Osteoblast (primary cell): ENCODE measurements at regions not wholly inside any gene's neighbourhood (a gene's known extent, or its start where the extent isn't known, plus 50 kb on each side); places are given as distances from the start of the nearest gene placed in this dataset.

Experiments
- DNase-seq: peaks from one replicate; pipeline ENCODE4 v3.0.0; 2011; ENCODE audit warnings: low spot score, mixed read lengths; ENCODE audit not compliant: insufficient read length; ENCODE audit errors: missing footprints
- H2AFZ ChIP-seq: 2 replicates; pipeline ENCODE4 v1.6.0; 2011; ENCODE audit warnings: mild to moderate bottlenecking, low read length
- H3K27ac ChIP-seq: 2 replicates; pipeline ENCODE4 v1.5.1; 2011; ENCODE audit warnings: mild to moderate bottlenecking, low read depth, low read length, moderate library complexity
- H3K27me3 ChIP-seq: 2 replicates; pipeline ENCODE4 v1.6.0; 2012; ENCODE audit warnings: mild to moderate bottlenecking, control low read depth, inconsistent platforms, low read length, moderate library complexity; ENCODE audit not compliant: insufficient read depth
- H3K36me3 ChIP-seq: 2 replicates; pipeline ENCODE4 v1.5.1; 2011; ENCODE audit warnings: mild to moderate bottlenecking, low read length, control low read depth, moderate library complexity; ENCODE audit not compliant: insufficient read depth
- H3K4me1 ChIP-seq: 2 replicates; pipeline ENCODE4 v1.5.1; 2011; ENCODE audit warnings: mild to moderate bottlenecking, low read length, control low read depth, moderate library complexity; ENCODE audit not compliant: insufficient read depth
- H3K4me2 ChIP-seq: 2 replicates; pipeline ENCODE4 v1.6.0; 2011; ENCODE audit warnings: mild to moderate bottlenecking, low read length; ENCODE audit not compliant: insufficient read depth
- H3K4me3 ChIP-seq: fragments of 200-600 bp; sonication (generic); 3 replicates; pipeline ENCODE4 v1.5.1; 2012; ENCODE audit warnings: mild to moderate bottlenecking, low read length, inconsistent platforms; ENCODE audit not compliant: insufficient read depth
- H3K79me2 ChIP-seq: 2 replicates; pipeline ENCODE4 v1.6.0; 2012; ENCODE audit warnings: mild to moderate bottlenecking, low read length, control low read depth, inconsistent platforms; ENCODE audit not compliant: insufficient read depth
- H3K9me3 ChIP-seq: 2 replicates; pipeline ENCODE4 v1.5.1; 2011; ENCODE audit warnings: low read depth, low read length, control low read depth
- H4K20me1 ChIP-seq: 2 replicates; pipeline ENCODE4 v1.6.0; 2012; ENCODE audit warnings: mild to moderate bottlenecking, low read length, control low read depth; ENCODE audit not compliant: insufficient read depth
- TF ChIP-seq, protein P1 (sequence below): IDR thresholded peaks from 2 replicates; pipeline ENCODE4 v1.5.1; 2011; ENCODE audit warnings: mild to moderate bottlenecking, low read depth, low read length, moderate library complexity; ENCODE audit errors: extremely low read depth

- Histone ChIP-seq H3K4me1 (no peaks in the 10 kb centered on the region), H3K36me3 (no peaks in the 10 kb centered on the region), H3K27ac (no peak overlapping the region), H3K79me2 (no peaks in the 10 kb centered on the region), H3K9me3 (no peaks in the 10 kb centered on the region), H2AFZ (no peak overlapping the region), H3K4me2 (no peak overlapping the region), H4K20me1 (no peaks in the 10 kb centered on the region), H3K4me3 (no peak overlapping the region), H3K27me3 (no peaks in the 10 kb centered on the region)
- TF ChIP-seq, protein P1, sequence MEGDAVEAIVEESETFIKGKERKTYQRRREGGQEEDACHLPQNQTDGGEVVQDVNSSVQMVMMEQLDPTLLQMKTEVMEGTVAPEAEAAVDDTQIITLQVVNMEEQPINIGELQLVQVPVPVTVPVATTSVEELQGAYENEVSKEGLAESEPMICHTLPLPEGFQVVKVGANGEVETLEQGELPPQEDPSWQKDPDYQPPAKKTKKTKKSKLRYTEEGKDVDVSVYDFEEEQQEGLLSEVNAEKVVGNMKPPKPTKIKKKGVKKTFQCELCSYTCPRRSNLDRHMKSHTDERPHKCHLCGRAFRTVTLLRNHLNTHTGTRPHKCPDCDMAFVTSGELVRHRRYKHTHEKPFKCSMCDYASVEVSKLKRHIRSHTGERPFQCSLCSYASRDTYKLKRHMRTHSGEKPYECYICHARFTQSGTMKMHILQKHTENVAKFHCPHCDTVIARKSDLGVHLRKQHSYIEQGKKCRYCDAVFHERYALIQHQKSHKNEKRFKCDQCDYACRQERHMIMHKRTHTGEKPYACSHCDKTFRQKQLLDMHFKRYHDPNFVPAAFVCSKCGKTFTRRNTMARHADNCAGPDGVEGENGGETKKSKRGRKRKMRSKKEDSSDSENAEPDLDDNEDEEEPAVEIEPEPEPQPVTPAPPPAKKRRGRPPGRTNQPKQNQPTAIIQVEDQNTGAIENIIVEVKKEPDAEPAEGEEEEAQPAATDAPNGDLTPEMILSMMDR = no peak
- no peak for DNase-seq
Observed at GRCh38 chrX:150185766-150186165, 177.4 kb upstream of the MAMLD1 start.

GRCh38 chrX:150192816-150193215 is 170.3 kb upstream of the MAMLD1 start:
- no peaks in the 10 kb centered on the region for H3K79me2 ChIP-seq
- no peak for DNase-seq
- H2AFZ ChIP-seq = no peak overlapping the region
- H3K27me3 ChIP-seq = no peaks in the 10 kb centered on the region
- no peak overlapping the region for H3K4me2 ChIP-seq
- H3K4me3 ChIP-seq = no peak overlapping the region
- no peaks in the 10 kb centered on the region for H3K4me1 ChIP-seq
- H4K20me1 ChIP-seq = no peaks in the 10 kb centered on the region
- no peak overlapping the region for H3K27ac ChIP-seq
- TF ChIP-seq, protein P1 = no peak
- H3K9me3 ChIP-seq = no peaks in the 10 kb centered on the region
- H3K36me3 ChIP-seq = no peaks in the 10 kb centered on the region

DNA sequence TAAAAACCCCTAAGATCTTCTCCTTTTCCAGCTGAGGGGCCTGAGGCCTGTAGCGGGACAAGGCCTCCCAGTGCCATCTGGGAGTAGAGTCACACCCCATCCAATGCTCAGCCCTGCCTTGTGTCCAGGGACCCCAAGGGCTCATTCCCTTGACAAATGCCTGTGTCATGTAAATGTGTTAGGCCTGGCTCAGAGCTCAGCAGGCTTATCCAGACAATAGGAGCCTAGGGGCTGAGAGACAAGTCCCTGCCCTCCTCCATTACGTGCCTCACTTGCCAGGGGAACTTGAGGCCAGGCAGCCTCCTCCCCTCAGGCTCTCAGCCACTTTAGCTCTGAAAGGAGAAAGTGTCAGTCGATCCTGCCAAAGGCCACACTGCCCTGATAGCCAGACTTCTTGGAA is 166.8 kb upstream of the MAMLD1 start:
- no peaks in the 10 kb centered on the region for H3K9me3 ChIP-seq
- H2AFZ ChIP-seq = no peak overlapping the region
- TF ChIP-seq, protein P1 = no peak
- no peak overlapping the region for H3K4me2 ChIP-seq
- H4K20me1 ChIP-seq = no peaks in the 10 kb centered on the region
- H3K79me2 ChIP-seq = no peaks in the 10 kb centered on the region
- no peak overlapping the region for H3K4me3 ChIP-seq
- no peaks in the 10 kb centered on the region for H3K36me3 ChIP-seq
- H3K27me3 ChIP-seq = no peaks in the 10 kb centered on the region
- peaks cover 21% of the 10 kb centered on the region for H3K4me1 ChIP-seq
- DNase-seq = no peak
- no peak overlapping the region for H3K27ac ChIP-seq

GRCh38 chrX:150197388-150197787 is 165.7 kb upstream of the MAMLD1 start:
- DNase-seq = no peak
- Histone ChIP-seq H3K27me3 (no peaks in the 10 kb centered on the region), H3K36me3 (no peaks in the 10 kb centered on the region), H3K4me1 (peaks cover 25% of the 10 kb centered on the region), H3K4me2 (no peak overlapping the region), H3K79me2 (no peaks in the 10 kb centered on the region), H4K20me1 (no peaks in the 10 kb centered on the region), H3K27ac (no peak overlapping the region), H3K4me3 (no peak overlapping the region), H2AFZ (no peak overlapping the region), H3K9me3 (no peaks in the 10 kb centered on the region)
- TF ChIP-seq, protein P1 = no peak
